ENCODE measurements at regions not wholly inside any gene's neighbourhood (a gene's known extent, or its start where the extent isn't known, plus 50 kb on each side); places are given as distances from the start of the nearest gene placed in this dataset.

GRCh38 chr11:129592191-129592590, 216.5 kb downstream of the BARX2 start:
- H3K36me3 ChIP-seq: no peaks in the 10 kb centered on the region
- H3K4me1 ChIP-seq: peaks cover 12% of the 10 kb centered on the region
- no peak overlapping the region for H2AFZ ChIP-seq (replicated peaks)
- Mint-ChIP-seq H3K4me3 (no peak overlapping the region), H3K9me3 (peaks cover 3% of the 10 kb centered on the region), H3K4me1 (no peaks in the 10 kb centered on the region), H3K27me3 (ENCODE audit: insufficient read depth, low read depth) (peaks cover 5% of the 10 kb centered on the region), H3K27ac (no peak overlapping the region), H3K36me3 (no peaks in the 10 kb centered on the region)
- DNase-seq (ENCODE audit: low spot score): no peak
- TF ChIP-seq EZH2 (IDR thresholded peaks at IDR 0.05): no peak
- TF ChIP-seq EZH2phosphoT487 (IDR thresholded peaks at IDR 0.05): no peak
- no peak for TF ChIP-seq CTCF (IDR thresholded peaks at IDR 0.05)
- no peaks in the 10 kb centered on the region for H3K9me3 ChIP-seq (ENCODE audit: low read depth)
- H3K4me2 ChIP-seq: no peak overlapping the region
- no peak overlapping the region for H3K9ac ChIP-seq
- H3K79me2 ChIP-seq (ENCODE audit: low read depth): no peaks in the 10 kb centered on the region
- H3K27ac ChIP-seq: no peak overlapping the region
- no peaks in the 10 kb centered on the region for H4K20me1 ChIP-seq (ENCODE audit: low read depth)
- H3K27me3 ChIP-seq: no peaks in the 10 kb centered on the region
- H3K4me3 ChIP-seq: no peak overlapping the region
- H3F3A ChIP-seq (ENCODE audit: low read depth): peaks cover 5% of the 10 kb centered on the region

GRCh38 chr11:129593098-129593497, 217.4 kb downstream of the BARX2 start:
- no peaks in the 10 kb centered on the region for H4K20me1 ChIP-seq (ENCODE audit: low read depth)
- Mint-ChIP-seq H3K36me3 (no peaks in the 10 kb centered on the region), H3K4me3 (no peak overlapping the region), H3K9me3 (peaks cover 5% of the 10 kb centered on the region), H3K27me3 (ENCODE audit: insufficient read depth, low read depth) (peaks cover 5% of the 10 kb centered on the region), H3K27ac (no peak overlapping the region), H3K4me1 (no peaks in the 10 kb centered on the region)
- H3K4me2 ChIP-seq: no peak overlapping the region
- peak; percentile 11 for DNase-seq (ENCODE audit: low spot score)
- no peaks in the 10 kb centered on the region for H3K79me2 ChIP-seq (ENCODE audit: low read depth)
- H3K27ac ChIP-seq: no peak overlapping the region
- no peaks in the 10 kb centered on the region for H3K27me3 ChIP-seq
- peaks cover 12% of the 10 kb centered on the region for H3K4me1 ChIP-seq
- peaks cover 5% of the 10 kb centered on the region for H3F3A ChIP-seq (ENCODE audit: low read depth)
- H3K4me3 ChIP-seq: no peak overlapping the region
- TF ChIP-seq EZH2phosphoT487 (IDR thresholded peaks at IDR 0.05): no peak
- TF ChIP-seq CTCF (IDR thresholded peaks at IDR 0.05): no peak
- no peak for TF ChIP-seq EZH2 (IDR thresholded peaks at IDR 0.05)
- no peak overlapping the region for H2AFZ ChIP-seq (replicated peaks)
- no peaks in the 10 kb centered on the region for H3K9me3 ChIP-seq (ENCODE audit: low read depth)
- no peaks in the 10 kb centered on the region for H3K36me3 ChIP-seq
- no peak overlapping the region for H3K9ac ChIP-seq

GRCh38 chr11:129595038-129595962, 219.7 kb downstream of the BARX2 start:
- Mint-ChIP-seq H3K4me3 (no peak overlapping the region), H3K4me1 (no peaks in the 10 kb centered on the region), H3K27me3 (ENCODE audit: insufficient read depth, low read depth) (peaks cover 7% of the 10 kb centered on the region), H3K27ac (no peak overlapping the region), H3K9me3 (peaks cover 5% of the 10 kb centered on the region), H3K36me3 (no peaks in the 10 kb centered on the region)
- Histone ChIP-seq H3F3A (ENCODE audit: low read depth) (no peaks in the 10 kb centered on the region), H3K4me1 (no peaks in the 10 kb centered on the region), H4K20me1 (ENCODE audit: low read depth) (no peaks in the 10 kb centered on the region), H3K4me2 (no peak overlapping the region), H3K36me3 (no peaks in the 10 kb centered on the region), H3K4me3 (no peak overlapping the region), H2AFZ (replicated peaks) (no peak overlapping the region), H3K9me3 (ENCODE audit: low read depth) (no peaks in the 10 kb centered on the region), H3K27ac (no peak overlapping the region), H3K79me2 (ENCODE audit: low read depth) (no peaks in the 10 kb centered on the region), H3K27me3 (no peaks in the 10 kb centered on the region), H3K9ac (no peak overlapping the region)
- DNase-seq (ENCODE audit: low spot score): no peak
- TF ChIP-seq CTCF (IDR thresholded peaks at IDR 0.05) (no peak), EZH2 (IDR thresholded peaks at IDR 0.05) (no peak), EZH2phosphoT487 (IDR thresholded peaks at IDR 0.05) (no peak)

Data from neural progenitor cell (in vitro differentiated cells).